HG03439 (cell line): ENCODE measurements at regions not wholly inside any gene's neighbourhood (a gene's known extent, or its start where the extent isn't known, plus 50 kb on each side); places are given as distances from the start of the nearest gene placed in this dataset.
"Not testable (repeated sequence)": the region's sequence is repeated elsewhere in the genome, so short reads cannot be mapped to it uniquely, and the experiment has no call there.

ENCODE experiments used
- ATAC-seq: cut with Tn5 transposase; IDR thresholded peaks from one replicate; pipeline ENCODE4 v1.9.1; 2021; ENCODE audit warnings: mild to moderate bottlenecking, moderate library complexity; ENCODE audit not compliant: unreplicated experiment

DNA sequence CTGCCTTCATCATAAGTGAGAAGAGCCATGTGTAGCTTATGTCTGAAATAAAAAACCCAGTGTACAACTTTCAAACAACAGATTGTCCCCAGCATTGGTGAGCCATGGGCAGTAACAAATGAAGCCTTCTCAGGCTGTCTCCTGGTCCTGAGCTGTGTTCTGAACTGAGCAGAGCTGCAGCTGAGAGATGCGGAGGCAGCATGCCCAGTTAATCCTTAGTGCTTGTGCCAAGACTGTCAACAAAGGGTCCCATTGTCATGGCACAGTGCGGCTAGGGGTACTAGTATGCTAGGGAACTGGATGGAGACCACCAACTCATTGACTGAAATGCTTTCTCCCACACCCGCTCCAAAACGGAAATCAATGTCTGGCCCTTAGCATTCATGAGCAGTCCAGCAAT is 154.3 kb downstream of the RMST start:
- no peak for ATAC-seq

DNA sequence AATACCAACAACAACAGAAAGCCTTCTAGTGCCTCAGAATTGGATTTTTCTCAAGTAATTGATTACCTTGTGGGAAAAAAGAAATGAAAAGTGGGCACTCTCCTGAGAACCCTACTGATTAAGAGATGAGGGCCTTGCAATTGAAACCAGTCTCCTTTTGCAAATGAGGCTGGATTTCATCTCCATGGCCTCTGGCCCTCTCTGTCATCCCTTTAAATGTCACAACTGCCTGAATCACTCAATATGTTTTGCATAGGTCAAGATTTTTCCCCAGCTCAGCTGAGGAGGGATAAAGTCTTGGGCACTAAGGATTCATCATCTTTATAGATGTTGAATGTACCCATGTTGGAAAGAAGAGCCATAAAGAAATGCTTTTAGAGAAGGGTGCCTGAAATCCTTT is 166.4 kb downstream of the RMST start:
- ATAC-seq: no peak

DNA sequence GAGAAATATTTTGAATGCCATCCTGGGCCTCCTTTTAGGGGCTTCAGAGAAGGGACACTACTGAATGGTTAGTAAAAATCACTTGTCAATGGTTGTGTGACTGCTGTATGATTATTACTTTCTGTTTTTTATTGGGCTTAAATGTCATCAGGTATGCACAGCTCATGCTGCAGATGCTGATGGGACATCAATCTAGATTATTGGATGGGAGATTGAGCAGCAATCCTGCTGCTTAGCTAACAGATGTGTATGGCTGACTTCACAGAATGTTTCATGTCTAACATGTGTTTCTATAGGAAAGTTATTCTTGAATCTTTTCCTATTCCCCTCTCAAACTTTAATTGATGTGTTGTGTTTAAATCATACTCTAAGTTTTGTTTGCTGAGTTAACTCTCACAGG is 166.8 kb downstream of the RMST start:
- ATAC-seq: no peak

DNA sequence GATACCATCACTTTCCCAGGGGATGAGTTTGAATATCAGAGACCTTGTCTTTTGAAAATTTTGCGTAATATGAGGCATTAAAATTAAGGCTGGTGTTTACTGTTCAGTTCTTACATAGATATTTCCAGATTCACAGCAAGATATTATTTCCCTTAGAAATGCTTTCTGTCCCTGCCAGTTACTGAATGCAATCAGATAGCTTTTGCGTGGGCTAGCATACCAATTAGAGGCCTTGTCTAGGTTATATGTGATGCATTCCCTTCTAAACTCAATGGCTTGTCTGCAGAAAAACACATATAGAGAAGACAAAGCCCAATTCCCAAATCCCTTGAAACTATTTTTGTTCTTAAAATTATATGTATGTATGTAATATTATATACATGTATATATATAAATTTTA is 167.8 kb downstream of the RMST start:
- ATAC-seq: no peak

DNA sequence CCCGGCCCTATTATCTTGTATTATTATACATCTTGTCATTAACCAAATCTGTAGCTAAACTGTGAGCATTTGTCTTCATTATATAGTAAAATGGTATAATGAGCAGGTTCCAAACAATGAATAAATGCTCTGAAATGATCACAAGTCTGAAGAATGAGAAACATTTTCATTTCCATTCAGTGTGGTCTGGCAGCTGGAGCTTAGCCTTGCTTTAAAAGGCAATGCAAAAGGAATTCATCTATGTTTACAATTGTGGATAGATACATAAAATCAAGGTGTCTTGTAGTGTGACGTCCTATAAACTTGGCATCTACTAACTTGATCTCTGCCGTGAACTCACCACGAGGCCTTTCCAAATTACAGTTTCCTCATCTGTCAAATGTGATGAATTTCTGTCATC is 168.3 kb downstream of the RMST start:
- ATAC-seq: no peak

DNA sequence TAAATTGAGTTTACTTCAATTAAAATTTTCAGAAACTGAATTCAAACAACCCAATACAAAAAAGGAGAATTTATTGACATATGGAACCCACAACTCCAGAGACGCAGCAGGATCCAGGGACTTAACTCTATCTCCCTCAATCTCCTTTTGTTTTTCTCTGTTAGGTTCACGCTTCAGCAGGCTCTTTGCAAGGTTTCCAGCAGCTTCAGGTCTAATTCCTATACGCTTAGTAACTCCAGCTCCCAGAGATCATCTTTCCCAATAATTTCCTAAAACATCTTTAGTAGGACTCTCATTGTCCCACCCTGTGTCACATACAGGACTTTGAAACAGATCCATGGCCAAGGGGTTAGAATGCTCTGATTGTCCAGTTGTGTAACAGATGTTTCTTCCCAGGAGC is 175.2 kb downstream of the RMST start:
- ATAC-seq: no peak

DNA sequence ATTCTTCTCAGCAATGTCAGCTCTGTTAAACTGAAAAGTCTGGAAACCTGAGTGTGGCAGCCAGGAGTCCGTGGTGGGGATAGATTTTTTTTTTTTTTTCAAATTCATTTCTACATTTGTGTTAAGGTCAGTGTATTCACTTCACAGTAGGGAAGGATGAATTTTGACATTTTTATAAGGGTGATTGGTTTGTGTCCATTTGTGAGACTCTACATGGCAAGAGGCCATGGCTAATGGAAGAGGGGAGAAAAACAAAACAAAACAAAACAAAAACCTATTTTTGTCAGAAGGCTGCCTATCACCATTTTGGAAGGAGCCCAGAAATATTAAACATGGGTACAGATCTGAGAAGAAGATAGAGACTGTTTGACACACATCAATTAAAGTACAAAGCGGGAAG is 176.1 kb downstream of the RMST start:
- ATAC-seq: no peak

DNA sequence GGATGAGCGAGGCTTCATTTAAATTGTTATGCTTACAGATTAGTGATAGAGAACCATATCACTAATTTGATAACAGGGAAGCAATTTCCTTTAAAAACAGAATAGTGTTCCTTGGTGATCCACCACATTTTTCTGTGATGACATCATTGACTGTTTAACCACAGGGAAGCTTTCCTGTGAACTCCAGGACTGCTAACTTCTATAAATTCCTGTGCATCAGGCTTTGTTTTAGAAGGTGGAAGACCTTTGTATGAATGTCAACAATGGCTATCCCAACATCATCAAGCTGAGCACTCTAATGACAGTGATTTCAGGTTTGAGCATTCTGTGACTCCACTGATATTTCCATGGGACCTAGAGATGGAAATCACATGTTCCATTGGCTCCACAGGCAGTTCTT is 177.1 kb downstream of the RMST start:
- no peak for ATAC-seq

DNA sequence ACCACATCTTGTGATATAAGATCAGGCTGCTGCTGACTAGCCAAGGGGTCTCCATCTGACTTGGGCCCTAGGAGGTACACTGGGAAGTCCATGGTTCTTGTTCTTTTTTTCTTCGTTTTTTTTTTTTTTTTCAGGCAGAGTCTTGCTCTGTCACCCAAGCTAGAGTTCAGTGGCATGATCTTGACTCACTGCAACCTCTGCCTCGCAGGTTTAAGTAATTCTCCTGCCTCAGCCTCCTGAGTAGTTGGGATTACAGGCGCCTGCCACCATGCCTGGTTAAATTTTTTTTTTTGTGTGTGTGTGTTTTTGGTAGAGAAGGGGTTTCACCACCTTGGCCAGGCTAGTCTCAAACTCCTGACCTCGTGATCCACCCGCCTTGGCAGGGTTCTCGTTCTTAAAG is 178.2 kb downstream of the RMST start:
- ATAC-seq: no peak

DNA sequence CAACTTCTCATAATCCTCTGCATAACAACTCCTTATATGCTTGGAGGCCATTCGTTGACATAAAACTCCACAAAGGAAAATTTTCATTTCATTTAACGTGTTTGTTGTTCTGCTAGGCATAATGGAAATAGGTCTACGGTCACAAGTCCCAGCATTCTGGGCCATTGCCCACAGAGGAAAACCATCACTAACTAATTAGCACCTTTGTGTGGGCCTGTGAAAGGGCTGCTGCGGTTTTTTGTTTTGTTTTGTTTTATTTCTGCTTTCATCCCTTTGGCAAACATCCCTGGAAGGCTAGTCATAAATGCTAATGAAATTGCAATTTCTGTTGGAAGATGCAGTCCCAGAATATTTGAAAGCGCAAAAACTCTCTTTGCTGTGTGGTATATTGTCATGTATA is 180.3 kb downstream of the RMST start:
- ATAC-seq: no peak

DNA sequence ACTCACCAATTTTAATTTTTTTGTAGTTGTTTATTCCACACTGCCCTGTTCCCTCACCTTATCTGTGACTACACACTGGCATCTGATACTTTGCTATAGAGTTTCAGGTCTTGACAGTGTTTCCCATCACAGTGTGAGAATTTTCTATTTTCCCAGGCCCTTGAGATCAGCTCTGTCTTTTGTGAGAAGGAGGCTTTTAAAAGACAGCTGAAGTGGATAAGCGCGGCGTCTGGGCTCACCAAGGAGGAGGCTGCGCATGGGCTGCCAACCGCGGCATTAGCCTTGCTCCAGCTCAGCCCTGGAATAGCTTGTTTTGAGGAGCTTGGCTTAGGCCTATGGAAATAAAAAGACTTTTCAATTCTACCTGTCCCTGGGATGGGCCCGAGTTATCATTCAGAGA is 181.3 kb downstream of the RMST start:
- no peak for ATAC-seq

DNA sequence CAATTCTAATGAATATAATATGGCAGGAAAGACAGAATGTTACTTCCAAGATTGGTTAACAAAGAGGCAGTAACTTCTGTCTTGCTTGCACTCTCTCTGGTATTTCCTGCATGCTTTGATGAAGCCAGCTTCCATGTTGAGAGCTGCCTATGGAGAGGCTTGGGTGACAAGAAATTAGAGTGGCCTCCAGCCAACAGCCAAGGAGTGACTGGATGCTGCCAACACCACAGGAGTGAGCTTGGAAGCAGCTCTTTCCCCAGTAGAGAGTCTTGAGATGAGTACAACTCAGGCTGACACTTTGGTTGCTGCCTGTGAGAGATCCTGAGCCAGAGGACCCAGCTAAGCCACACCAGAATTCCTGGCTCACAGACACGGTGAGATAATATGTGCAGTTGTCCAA is 183.1 kb downstream of the RMST start:
- ATAC-seq: no peak

DNA sequence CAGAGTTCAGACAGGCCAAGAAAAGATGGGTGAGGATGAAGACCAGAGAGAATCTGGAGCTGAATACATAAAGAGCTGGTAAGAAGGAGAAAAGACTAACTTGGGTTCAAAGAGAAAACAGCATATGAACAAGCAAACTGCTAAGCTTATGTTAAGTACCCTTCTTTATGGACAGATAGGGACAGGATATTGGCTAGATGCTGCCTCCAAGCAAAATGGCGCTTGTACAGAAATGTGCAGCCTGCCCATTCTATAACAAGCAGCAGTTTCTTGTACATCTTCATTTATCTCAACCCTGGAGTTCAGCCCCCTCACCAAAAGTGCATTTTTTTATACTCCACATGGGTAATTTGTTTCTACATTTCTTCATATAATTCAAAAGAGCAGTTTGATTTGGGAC is 184.5 kb downstream of the RMST start:
- ATAC-seq: no peak

DNA sequence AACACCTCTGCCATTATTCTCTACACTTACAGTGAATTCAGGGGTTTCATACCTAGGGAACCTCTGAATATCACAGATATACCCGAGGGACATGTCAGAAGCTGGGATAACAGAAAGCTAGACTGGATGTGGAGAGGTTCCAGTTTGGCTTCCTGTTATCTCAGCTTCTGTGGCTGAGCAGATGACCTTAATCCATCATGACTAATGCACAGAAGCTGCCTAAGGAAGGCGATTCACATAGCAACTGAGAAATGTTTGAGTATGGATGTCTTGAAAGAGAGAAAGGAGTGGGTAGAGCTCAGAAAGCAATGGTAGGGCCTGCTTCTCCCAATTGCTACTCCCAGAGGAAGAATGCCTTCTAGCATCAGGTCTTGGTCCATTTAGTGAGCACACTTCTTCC is 187.6 kb downstream of the RMST start:
- no peak for ATAC-seq

DNA sequence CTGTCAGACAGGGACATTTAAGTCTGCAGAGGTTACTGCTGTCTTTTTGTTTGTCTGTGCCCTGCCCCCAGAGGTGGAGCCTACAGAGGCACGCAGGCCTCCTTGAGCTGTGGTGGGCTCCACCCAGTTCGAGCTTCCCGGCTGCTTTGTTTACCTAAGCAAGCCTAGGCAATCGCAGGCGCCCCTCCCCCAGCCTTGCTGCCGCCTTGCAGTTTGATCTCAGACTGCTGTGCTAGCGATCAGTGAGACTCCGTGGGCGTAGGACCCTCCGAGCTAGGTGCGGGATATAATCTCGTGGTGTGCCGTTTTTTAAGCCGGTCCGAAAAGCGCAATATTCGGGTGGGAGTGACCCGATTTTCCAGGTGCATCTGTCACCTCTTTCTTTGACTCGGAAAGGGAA is 193.9 kb downstream of the RMST start:
- not testable (repeated sequence) for ATAC-seq

DNA sequence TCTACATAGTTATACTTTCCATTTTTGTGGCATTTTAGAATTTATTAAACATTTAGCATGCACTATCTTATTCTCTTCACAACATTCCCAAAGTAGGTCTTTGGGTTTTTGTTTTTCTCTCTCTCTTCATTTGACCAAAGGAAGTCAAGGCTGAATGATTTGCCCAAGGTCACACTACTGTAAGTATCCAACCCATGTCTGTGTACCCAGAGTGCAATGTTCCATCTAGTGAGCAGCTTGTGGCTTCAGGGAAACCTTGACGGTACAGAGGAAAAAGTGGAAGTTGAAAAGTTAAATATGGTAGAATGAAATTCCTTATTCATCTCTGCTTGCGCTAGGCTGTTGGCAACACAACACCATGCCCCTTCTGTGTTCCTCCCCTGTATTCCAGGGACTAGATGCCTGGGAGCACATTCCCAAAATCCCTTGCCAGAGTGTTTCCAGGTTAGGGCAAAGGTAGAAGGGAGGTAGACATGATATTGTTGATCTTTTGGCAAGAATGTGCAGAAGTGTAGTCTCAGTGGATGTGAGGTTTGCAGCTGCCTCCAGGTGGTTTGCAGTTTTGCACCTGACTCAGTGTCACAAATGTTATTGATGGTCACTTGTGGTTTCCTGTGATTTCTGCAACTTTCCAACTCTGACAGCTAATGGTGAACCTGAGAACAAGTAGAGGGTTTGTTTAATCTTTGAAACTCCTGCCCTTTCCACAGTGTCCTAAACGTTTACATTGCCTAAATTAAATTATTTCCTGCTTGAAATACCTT is 196.7 kb downstream of the RMST start:
- no peak for ATAC-seq

DNA sequence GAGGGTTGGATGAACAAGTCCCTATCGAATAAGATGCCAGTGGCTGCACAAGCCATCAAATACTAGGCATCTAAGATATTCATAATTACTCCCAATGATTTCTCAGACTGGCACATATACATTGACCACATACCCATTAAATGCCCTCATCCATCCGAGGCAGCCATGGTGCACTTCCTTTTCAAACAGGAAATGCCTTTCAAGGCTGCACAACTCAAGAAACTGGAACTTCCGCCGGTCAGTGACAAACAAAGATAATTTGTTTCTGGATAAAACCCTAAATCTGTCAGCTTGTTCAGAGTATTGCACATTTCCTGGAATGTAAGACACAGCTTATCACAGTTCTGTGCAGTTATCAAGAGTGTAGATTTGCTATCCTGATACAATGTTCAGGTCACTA is 203.7 kb downstream of the RMST start:
- ATAC-seq: no peak

DNA sequence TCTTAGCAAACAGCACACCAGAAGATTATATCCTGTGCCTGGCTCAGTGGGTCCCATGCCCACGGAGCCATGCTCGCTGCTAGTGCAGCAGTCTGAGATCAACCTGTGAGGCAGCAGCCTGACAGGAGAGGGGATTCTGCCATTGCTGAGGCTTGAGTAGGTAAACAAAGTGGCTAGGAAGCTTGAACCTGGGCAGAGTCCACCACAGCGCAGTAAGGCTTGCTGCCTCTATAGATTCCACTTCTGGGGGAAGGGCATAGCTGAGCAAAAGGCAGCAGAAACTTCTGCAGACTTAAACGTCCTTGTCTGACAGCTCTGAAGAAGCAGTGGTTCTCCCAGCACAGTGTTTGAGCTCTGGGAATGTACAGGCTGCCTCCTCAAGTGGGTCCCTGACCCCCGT is 210.3 kb downstream of the RMST start:
- ATAC-seq: no peak

DNA sequence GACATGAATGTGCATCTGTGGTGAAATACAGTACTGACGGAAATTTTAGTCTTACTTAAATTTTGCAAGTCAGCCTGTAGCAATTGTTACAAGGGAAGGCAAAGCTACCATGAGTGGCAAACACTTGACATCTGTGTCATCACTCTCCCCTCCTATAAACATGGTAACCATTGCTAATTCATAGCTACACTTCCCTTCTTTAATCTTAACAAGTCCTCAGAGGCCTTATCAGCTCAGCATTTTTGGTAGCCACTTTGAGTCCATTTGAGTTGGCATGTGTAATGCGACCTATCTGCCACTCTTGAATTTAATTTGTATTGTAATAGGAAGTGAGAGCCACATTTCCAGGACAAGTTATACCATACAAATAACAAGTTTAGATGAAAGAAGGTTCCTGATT is 218.1 kb downstream of the RMST start:
- no peak for ATAC-seq

DNA sequence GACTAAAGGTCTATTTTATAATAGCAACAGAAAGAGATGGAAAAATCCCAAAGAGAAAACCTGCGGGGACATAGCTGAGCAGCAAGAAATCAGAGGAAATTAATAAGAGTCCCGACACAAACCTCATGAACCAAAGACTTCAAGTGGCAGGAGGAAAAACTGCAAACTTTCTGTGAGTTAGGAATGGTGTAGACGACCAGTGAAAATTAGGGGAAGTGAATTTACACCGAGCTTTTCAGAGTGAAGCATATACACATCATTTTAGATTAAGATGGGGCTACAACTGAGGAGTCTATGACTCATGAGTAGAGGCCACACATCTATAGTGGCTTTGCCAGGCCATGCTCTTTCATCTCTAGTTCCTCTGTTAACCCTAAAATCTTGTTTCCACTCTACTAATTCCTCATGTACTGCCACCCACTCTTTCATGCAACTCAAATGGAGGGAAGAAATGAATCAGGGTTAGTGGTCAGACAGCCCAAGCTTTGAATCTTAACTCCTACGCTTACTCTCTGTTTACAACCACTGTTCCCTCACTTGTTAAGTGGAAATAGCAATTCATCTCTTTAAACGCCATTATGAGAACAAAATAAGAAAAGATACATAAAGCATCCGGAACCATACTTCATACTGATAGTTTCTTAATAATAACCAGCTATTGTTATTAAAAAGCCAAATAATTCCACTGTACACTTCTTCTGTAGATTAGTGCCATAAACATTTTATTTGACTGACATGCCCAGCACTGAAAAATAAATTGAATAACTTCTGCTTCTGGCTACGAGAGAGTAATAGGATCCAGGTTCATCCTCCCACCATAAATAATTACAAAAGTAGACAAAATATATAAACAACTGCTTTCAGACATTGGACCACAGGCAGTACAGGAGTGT is 219.3 kb downstream of the RMST start:
- ATAC-seq: peak; percentile 95

DNA sequence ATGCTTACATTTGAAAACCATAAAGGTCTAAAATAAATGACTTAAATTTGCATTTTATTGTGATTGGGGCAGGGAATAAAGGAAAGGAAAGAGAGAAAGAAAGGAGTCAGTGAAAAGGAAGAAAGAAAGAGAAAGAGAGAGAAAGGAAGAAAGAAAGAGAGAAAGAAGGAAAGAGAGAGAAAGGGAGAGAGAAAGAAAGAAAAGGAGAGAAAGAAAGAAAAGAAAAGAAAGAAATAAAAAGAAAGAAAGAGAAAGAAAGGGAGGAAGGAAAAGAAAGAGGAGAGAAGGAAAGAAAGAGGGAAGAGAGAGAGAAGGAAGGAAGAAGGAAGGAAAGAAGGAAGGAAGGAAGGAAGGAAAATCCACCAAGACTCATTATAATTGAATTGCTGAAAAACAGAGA is 222.8 kb downstream of the RMST start:
- ATAC-seq: no peak

DNA sequence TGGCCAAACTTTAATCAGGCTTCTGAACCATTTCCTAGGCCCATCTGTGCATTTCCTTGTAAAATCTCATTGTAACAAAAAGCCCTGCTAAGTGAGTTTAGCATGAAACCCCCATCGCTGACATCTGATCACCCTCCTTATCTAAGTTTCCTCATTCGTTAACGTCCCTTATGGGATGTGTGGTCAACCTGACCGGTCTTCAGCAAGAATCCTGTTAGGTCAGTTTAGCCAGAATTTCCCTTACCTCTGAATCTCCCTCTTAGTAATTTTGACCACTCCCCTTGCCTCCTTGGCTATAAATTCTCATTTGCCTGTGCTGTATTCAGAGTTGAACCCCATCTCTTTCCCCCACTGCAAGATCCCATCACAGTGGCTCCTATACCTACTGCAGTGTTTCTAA is 239.3 kb downstream of the RMST start:
- ATAC-seq: no peak
